ENCODE measurements at regions not wholly inside any gene's neighbourhood (a gene's known extent, or its start where the extent isn't known, plus 50 kb on each side); places are given as distances from the start of the nearest gene placed in this dataset.

- no TSS peak for BruUV-seq (replicated peaks)
- ChIA-PET POLR2A (no interaction called here), CTCF (no interaction called here)
- ATAC-seq (no peak), DNase-seq (ENCODE audit: low read depth, low spot score) (no peak)
- intact Hi-C loops (cut with micrococcal nuclease; ENCODE audit: unreplicated experiment) (loop anchor here (10.0 kb wide), 1 partner anchor 62 kb away; the partner anchor contains the start of gene ARHGAP35), in situ Hi-C loops (cut with HindIII; ENCODE audit: low pct_unique_long_range_greater_than_20kb, low sequenced_read_pairs) (no loop called here)
- Histone ChIP-seq H3K4me1 (ENCODE audit: control insufficient read depth, insufficient read depth, low read length) (peaks cover 54% of the 10 kb centered on the region), H3K4me3 (ENCODE audit: low read depth in 2 of 2, low read length in 2 of 2) (no peak overlapping the region), H3K27me3 (ENCODE audit: control insufficient read depth, insufficient read depth, low read length) (no peaks in the 10 kb centered on the region), H3K9me3 (ENCODE audit: control insufficient read depth, insufficient read depth, low read depth, low read length) (no peaks in the 10 kb centered on the region), H3K27ac (ENCODE audit: low read length) (peak overlapping the region; percentile 83), H3K36me3 (ENCODE audit: control insufficient read depth, insufficient read depth, low read length) (0 out of 2 replicates have a peak, but pooled peaks cover under 1% of the 10 kb centered on the region)
- TF ChIP-seq POLR2AphosphoS5 (IDR thresholded peaks at IDR 0.05; ENCODE audit: low read depth, low read length) (no peak), REST (IDR thresholded peaks at IDR 0.05; ENCODE audit: insufficient read depth in 1 of 2, low read depth in 2 of 2, low read length in 1 of 2) (no peak), CTCF (IDR thresholded peaks at IDR 0.05) (no peak), TCF7L2 (IDR thresholded peaks at IDR 0.05; ENCODE audit: low read depth, low read length) (no peak), SIN3A (IDR thresholded peaks at IDR 0.05; ENCODE audit: borderline replicate concordance, insufficient read depth, low read depth, low read length) (no peak)
Observed at GRCh38 chr19:46927106-46927505, 66.3 kb downstream of the ARHGAP35 start.

GRCh38 chr19:46927893-46928292 is 67.1 kb downstream of the ARHGAP35 start:
- Histone ChIP-seq H3K4me1 (ENCODE audit: control insufficient read depth, insufficient read depth, low read length) (peaks cover 62% of the 10 kb centered on the region), H3K36me3 (ENCODE audit: control insufficient read depth, insufficient read depth, low read length) (no peaks in the 10 kb centered on the region), H3K4me3 (ENCODE audit: low read depth in 2 of 2, low read length in 2 of 2) (no peak overlapping the region), H3K9me3 (ENCODE audit: control insufficient read depth, insufficient read depth, low read depth, low read length) (no peaks in the 10 kb centered on the region), H3K27ac (ENCODE audit: low read length) (peak overlapping the region; percentile 83), H3K27me3 (ENCODE audit: control insufficient read depth, insufficient read depth, low read length) (no peaks in the 10 kb centered on the region)
- intact Hi-C loops (cut with micrococcal nuclease; ENCODE audit: unreplicated experiment) (loop anchor here (10.0 kb wide), 1 partner anchor 63 kb away; the partner anchor contains the start of gene ARHGAP35), in situ Hi-C loops (cut with HindIII; ENCODE audit: low pct_unique_long_range_greater_than_20kb, low sequenced_read_pairs) (no loop called here)
- ChIA-PET CTCF (no interaction called here), POLR2A (no interaction called here)
- no peak for ATAC-seq
- no TSS peak for BruUV-seq (replicated peaks)
- no peak for TF ChIP-seq CTCF (IDR thresholded peaks at IDR 0.05)
- no peak for TF ChIP-seq SIN3A (IDR thresholded peaks at IDR 0.05; ENCODE audit: borderline replicate concordance, insufficient read depth, low read depth, low read length)
- TF ChIP-seq REST (IDR thresholded peaks at IDR 0.05; ENCODE audit: insufficient read depth in 1 of 2, low read depth in 2 of 2, low read length in 1 of 2) = no peak
- TF ChIP-seq POLR2AphosphoS5 (IDR thresholded peaks at IDR 0.05; ENCODE audit: low read depth, low read length) = no peak
- no peak for TF ChIP-seq TCF7L2 (IDR thresholded peaks at IDR 0.05; ENCODE audit: low read depth, low read length)
- DNase-seq (ENCODE audit: low read depth, low spot score) = no peak
